ENCODE measurements at regions not wholly inside any gene's neighbourhood (a gene's known extent, or its start where the extent isn't known, plus 50 kb on each side); places are given as distances from the start of the nearest gene placed in this dataset.

DNA sequence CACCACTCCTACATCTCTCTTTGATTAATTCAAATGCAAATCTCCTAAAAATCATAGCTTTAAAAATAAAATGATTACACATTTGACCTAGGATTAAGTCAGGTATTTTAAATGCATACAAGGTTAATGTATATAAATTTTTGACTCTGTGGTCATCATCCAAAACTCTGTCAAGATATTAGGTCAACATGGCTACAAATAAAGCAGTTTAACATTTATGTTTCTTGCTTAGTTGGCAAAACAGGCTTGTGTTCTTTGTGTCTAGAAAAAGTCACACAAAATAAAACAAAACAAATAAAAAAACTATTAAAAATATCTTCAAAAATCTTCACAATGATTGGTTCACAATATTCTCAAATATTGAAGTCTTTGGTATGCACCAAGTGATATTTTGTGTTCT is 473.2 kb downstream of the LRFN5 start:
- TF ChIP-seq, protein P1, sequence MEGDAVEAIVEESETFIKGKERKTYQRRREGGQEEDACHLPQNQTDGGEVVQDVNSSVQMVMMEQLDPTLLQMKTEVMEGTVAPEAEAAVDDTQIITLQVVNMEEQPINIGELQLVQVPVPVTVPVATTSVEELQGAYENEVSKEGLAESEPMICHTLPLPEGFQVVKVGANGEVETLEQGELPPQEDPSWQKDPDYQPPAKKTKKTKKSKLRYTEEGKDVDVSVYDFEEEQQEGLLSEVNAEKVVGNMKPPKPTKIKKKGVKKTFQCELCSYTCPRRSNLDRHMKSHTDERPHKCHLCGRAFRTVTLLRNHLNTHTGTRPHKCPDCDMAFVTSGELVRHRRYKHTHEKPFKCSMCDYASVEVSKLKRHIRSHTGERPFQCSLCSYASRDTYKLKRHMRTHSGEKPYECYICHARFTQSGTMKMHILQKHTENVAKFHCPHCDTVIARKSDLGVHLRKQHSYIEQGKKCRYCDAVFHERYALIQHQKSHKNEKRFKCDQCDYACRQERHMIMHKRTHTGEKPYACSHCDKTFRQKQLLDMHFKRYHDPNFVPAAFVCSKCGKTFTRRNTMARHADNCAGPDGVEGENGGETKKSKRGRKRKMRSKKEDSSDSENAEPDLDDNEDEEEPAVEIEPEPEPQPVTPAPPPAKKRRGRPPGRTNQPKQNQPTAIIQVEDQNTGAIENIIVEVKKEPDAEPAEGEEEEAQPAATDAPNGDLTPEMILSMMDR (IDR thresholded peaks at IDR 0.05; ENCODE audit: insufficient read depth, low read length, missing control alignments): no peak
- H3K4me3 ChIP-seq (ENCODE audit: low read depth, low read length): no peak overlapping the region
- POLR2A ChIA-PET: no interaction called here
- CTCF ChIA-PET: no interaction called here
- no peak for DNase-seq (ENCODE audit: low read depth, low spot score)

GRCh38 chr14:42078345-42078744 is 471.7 kb downstream of the LRFN5 start:
- TF ChIP-seq, protein P1 (IDR thresholded peaks at IDR 0.05; ENCODE audit: insufficient read depth, low read length, missing control alignments): no peak
- no peak overlapping the region for H3K4me3 ChIP-seq (ENCODE audit: low read depth, low read length)
- CTCF ChIA-PET: no interaction called here
- DNase-seq (ENCODE audit: low read depth, low spot score): no peak
- POLR2A ChIA-PET: no interaction called here

DNA sequence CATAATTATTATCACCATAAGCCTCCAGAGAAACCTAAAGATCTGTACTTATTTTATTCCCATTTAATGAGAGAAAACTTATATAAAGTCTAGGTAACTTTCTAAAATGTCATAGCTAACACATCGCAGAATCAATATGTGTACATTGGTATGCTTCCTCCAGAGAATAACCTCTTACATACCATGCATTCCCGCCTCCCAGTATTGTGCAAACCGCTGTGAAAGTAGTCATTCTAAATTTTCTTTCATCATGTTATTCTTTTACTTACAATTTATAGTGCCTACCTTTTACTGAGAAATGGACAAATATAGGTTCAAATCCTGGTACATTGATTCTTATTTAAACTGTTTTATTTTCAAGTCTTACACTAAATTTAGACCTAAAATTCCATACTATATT is 463.4 kb downstream of the LRFN5 start:
- ChIA-PET CTCF (no interaction called here), POLR2A (no interaction called here)
- TF ChIP-seq, protein P1 (IDR thresholded peaks at IDR 0.05; ENCODE audit: insufficient read depth, low read length, missing control alignments): no peak
- no peak for DNase-seq (ENCODE audit: low read depth, low spot score)
- no peak overlapping the region for H3K4me3 ChIP-seq (ENCODE audit: low read depth, low read length)

- no peak for DNase-seq (ENCODE audit: low read depth, low spot score)
- ChIA-PET CTCF (no interaction called here), POLR2A (no interaction called here)
- H3K4me3 ChIP-seq (ENCODE audit: low read depth, low read length): no peak overlapping the region
- TF ChIP-seq, protein P1 (IDR thresholded peaks at IDR 0.05; ENCODE audit: insufficient read depth, low read length, missing control alignments): no peak
Observed at GRCh38 chr14:42057111-42057510, 450.4 kb downstream of the LRFN5 start.

DNA sequence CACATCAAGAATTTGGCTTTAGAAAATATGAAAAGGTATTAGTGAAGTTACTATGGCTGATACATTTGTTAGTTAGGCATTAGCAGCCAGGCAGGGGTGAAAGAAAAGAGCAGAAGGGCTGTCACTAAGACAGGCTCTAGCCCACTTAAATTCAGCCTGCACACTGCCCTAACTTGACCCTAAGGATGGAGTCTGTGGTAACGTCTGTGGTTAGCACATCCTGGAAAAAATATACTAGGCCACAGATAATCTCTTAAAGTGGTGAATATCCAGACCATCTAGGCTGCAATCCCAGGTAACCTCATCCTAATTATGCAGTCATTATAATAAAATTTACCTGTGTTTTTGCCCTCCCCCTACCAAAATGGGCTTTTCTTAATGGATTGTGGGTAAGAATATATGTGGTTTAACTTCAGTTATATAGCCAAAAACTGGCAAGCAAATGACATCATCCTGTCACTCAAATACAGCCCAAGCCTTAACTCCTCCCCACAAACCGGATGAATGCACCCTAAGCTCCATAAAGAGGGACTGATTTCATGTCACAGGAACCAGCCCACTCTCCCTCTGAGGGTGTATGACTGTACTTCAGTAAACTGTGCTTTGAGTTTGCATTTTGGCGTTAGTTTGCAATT is 440.9 kb downstream of the LRFN5 start:
- DNase-seq (ENCODE audit: low read depth, low spot score): no peak
- TF ChIP-seq, protein P1 (IDR thresholded peaks at IDR 0.05; ENCODE audit: insufficient read depth, low read length, missing control alignments): no peak
- ChIA-PET POLR2A (no interaction called here), CTCF (interaction anchor here (1.0 kb wide), 1 partner anchor 11 kb away, joined by 3 read pairs; no protein-coding TSS in a partner anchor)
- no peak overlapping the region for H3K4me3 ChIP-seq (ENCODE audit: low read depth, low read length)

- CTCF ChIA-PET: no interaction called here
- no peak for DNase-seq (ENCODE audit: low read depth, low spot score)
- H3K4me3 ChIP-seq (ENCODE audit: low read depth, low read length): no peak overlapping the region
- POLR2A ChIA-PET: no interaction called here
- TF ChIP-seq, protein P1 (IDR thresholded peaks at IDR 0.05; ENCODE audit: insufficient read depth, low read length, missing control alignments): no peak
Observed at GRCh38 chr14:42045383-42045782, 438.7 kb downstream of the LRFN5 start.
